Panc1 (cell line): ENCODE measurements at regions not wholly inside any gene's neighbourhood (a gene's known extent, or its start where the extent isn't known, plus 50 kb on each side); places are given as distances from the start of the nearest gene placed in this dataset.

Experiments used
- ATAC-seq: fragments of 200-7000 bp; cut with Tn5 transposase; 2 replicates; pipeline ENCODE4 v1.9.1; 2020; ENCODE audit warnings: mild to moderate bottlenecking, moderate library complexity
- BruUV-seq: library from RNA; stranded (reverse); fragments of 400-500 nt; replicated peaks from 2 replicates; lab custom pipeline; 2021; lab: Mats Ljungman, UMichigan
- CTCF ChIA-PET: fragments of 300-600 bp; sonication (Branson Sonifier 250); formaldehyde crosslinking; loops from one replicate; lab custom pipeline; 2022; ENCODE audit warnings: antibody characterized with exemption; lab: Charles Lee
- POLR2A ChIA-PET: fragments of 300-600 bp; sonication (Branson Sonifier 250); formaldehyde crosslinking; loops from one replicate; lab custom pipeline; 2022; ENCODE audit warnings: antibody characterized with exemption; lab: Charles Lee
- DNase-seq: peaks from one replicate; pipeline ENCODE4 v3.0.0-alpha.2; 2010; ENCODE audit warnings: low read depth, low spot score
- H3K27ac ChIP-seq: 2 replicates; pipeline ENCODE4 v1.5.1; 2011; ENCODE audit warnings: mild to moderate bottlenecking, low read length, inconsistent platforms
- H3K27me3 ChIP-seq: fragments of 200-500 bp; sonication (Bioruptor generic); 2 replicates; pipeline ENCODE4 v1.6.0; 2014; ENCODE audit warnings: low read length, inconsistent platforms; ENCODE audit not compliant: control insufficient read depth, insufficient read depth
- H3K36me3 ChIP-seq: fragments of 200-500 bp; sonication (Bioruptor generic); 2 replicates; pipeline ENCODE4 v1.5.1; 2014; ENCODE audit warnings: inconsistent platforms, mild to moderate bottlenecking, low read length, moderate library complexity; ENCODE audit not compliant: control insufficient read depth, insufficient read depth
- H3K4me1 ChIP-seq: 2 replicates; pipeline ENCODE4 v1.5.1; 2011; ENCODE audit warnings: inconsistent platforms, mild to moderate bottlenecking, low read length, moderate library complexity; ENCODE audit not compliant: control insufficient read depth, insufficient read depth
- H3K4me3 ChIP-seq, 2 experiments: 2 replicates each; pipeline ENCODE4 v1.5.1; 2011 to 2012; ENCODE audit warnings: low read depth in 2 of 2, low read length in 2 of 2, mild to moderate bottlenecking in 2 of 2, inconsistent platforms in 1 of 2, moderate library complexity in 1 of 2
- H3K9me3 ChIP-seq: fragments of 200-500 bp; sonication (Bioruptor generic); 2 replicates; pipeline ENCODE4 v1.5.1; 2014; ENCODE audit warnings: low read depth, mild to moderate bottlenecking, inconsistent platforms, low read length, moderate library complexity; ENCODE audit not compliant: control insufficient read depth, insufficient read depth
- POLR2AphosphoS5 ChIP-seq: IDR thresholded peaks from 2 replicates; pipeline ENCODE4 v1.6.1; 2012; ENCODE audit warnings: mild to moderate bottlenecking, low read depth, low read length, moderate library complexity
- SIN3A ChIP-seq: IDR thresholded peaks from 2 replicates; pipeline ENCODE4 v1.6.1; 2012; ENCODE audit warnings: low read depth, mild to moderate bottlenecking, low read length, moderate library complexity, borderline replicate concordance; ENCODE audit not compliant: insufficient read depth
- TCF7L2 ChIP-seq: IDR thresholded peaks from 2 replicates; pipeline ENCODE4 v1.6.1; 2011; ENCODE audit warnings: mild to moderate bottlenecking, low read depth, low read length, inconsistent platforms
- in situ Hi-C: cut with HindIII; loops from 2 replicates; pipeline ENCODE4 v1.10.0; 2016; ENCODE audit warnings: low sequenced_read_pairs, low pct_unique_long_range_greater_than_20kb
- intact Hi-C: fragments of 100-400 bp; cut with micrococcal nuclease; formaldehyde crosslinking; loops from one replicate; pipeline ENCODE4 v1.10.0; 2022; ENCODE audit not compliant: unreplicated experiment
- TF ChIP-seq, protein P1 (sequence below), 2 experiments: IDR thresholded peaks; 2 replicates each; pipeline ENCODE4 v1.6.1; 2011 to 2012; ENCODE audit warnings: low read depth in 2 of 2, control low read depth in 1 of 2, low read length in 1 of 2, mild to moderate bottlenecking in 1 of 2, moderate library complexity in 1 of 2; ENCODE audit not compliant: insufficient read depth in 1 of 2
- TF ChIP-seq, protein P2 (sequence below): fragments of 450-650 bp; IDR thresholded peaks from 2 replicates; pipeline ENCODE4 v1.5.1; 2017; ENCODE audit warnings: mild to moderate bottlenecking

DNA sequence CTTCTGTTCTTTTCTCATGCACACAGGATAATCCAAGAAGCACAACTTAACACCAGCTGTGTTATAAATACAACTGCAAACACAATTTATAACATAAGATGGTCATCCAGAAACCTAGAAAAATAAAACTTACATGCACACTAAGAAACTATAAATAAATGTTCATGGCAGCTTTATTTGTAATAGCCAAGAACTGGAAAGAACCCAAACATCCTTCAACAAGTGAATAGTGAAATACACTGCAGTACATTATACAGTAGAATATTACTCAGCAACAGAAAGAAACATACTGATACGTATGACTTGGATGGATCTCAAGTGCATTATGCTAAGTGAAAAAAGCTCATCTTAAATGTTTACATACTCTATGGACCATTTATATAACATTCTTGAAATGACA lies 132.7 kb downstream of the SPTSSA start:
- DNase-seq (no peak), ATAC-seq (no peak)
- TF ChIP-seq SIN3A (no peak), POLR2AphosphoS5 (no peak), TCF7L2 (no peak)
- TF ChIP-seq, protein P1, sequence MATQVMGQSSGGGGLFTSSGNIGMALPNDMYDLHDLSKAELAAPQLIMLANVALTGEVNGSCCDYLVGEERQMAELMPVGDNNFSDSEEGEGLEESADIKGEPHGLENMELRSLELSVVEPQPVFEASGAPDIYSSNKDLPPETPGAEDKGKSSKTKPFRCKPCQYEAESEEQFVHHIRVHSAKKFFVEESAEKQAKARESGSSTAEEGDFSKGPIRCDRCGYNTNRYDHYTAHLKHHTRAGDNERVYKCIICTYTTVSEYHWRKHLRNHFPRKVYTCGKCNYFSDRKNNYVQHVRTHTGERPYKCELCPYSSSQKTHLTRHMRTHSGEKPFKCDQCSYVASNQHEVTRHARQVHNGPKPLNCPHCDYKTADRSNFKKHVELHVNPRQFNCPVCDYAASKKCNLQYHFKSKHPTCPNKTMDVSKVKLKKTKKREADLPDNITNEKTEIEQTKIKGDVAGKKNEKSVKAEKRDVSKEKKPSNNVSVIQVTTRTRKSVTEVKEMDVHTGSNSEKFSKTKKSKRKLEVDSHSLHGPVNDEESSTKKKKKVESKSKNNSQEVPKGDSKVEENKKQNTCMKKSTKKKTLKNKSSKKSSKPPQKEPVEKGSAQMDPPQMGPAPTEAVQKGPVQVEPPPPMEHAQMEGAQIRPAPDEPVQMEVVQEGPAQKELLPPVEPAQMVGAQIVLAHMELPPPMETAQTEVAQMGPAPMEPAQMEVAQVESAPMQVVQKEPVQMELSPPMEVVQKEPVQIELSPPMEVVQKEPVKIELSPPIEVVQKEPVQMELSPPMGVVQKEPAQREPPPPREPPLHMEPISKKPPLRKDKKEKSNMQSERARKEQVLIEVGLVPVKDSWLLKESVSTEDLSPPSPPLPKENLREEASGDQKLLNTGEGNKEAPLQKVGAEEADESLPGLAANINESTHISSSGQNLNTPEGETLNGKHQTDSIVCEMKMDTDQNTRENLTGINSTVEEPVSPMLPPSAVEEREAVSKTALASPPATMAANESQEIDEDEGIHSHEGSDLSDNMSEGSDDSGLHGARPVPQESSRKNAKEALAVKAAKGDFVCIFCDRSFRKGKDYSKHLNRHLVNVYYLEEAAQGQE (IDR thresholded peaks at IDR 0.05; ENCODE audit: insufficient read depth in 1 of 2, low read depth in 2 of 2, low read length in 1 of 2), result no peak
- TF ChIP-seq, protein P2, sequence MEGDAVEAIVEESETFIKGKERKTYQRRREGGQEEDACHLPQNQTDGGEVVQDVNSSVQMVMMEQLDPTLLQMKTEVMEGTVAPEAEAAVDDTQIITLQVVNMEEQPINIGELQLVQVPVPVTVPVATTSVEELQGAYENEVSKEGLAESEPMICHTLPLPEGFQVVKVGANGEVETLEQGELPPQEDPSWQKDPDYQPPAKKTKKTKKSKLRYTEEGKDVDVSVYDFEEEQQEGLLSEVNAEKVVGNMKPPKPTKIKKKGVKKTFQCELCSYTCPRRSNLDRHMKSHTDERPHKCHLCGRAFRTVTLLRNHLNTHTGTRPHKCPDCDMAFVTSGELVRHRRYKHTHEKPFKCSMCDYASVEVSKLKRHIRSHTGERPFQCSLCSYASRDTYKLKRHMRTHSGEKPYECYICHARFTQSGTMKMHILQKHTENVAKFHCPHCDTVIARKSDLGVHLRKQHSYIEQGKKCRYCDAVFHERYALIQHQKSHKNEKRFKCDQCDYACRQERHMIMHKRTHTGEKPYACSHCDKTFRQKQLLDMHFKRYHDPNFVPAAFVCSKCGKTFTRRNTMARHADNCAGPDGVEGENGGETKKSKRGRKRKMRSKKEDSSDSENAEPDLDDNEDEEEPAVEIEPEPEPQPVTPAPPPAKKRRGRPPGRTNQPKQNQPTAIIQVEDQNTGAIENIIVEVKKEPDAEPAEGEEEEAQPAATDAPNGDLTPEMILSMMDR, result no peak
- Histone ChIP-seq H3K9me3 (no peaks in the 10 kb centered on the region), H3K27ac (no peak overlapping the region), H3K27me3 (no peaks in the 10 kb centered on the region), H3K4me3 (no peak overlapping the region), H3K4me1 (no peaks in the 10 kb centered on the region; the same call in 1 of the 2 replicates), H3K36me3 (no peaks in the 10 kb centered on the region)
- intact Hi-C loops (no loop called here), in situ Hi-C loops (no loop called here)
- CTCF ChIA-PET, result interaction anchor here (0.6 to 1.6 kb wide), 2 partner anchors 84 to 169 kb away, joined by 3 to 5 read pairs; no protein-coding TSS in a partner anchor
- no TSS peak for BruUV-seq
- POLR2A ChIA-PET, result interaction anchor here (0.6 kb wide), 2 partner anchors 12 to 89 kb away, joined by 4 to 7 read pairs; no protein-coding TSS in a partner anchor

DNA sequence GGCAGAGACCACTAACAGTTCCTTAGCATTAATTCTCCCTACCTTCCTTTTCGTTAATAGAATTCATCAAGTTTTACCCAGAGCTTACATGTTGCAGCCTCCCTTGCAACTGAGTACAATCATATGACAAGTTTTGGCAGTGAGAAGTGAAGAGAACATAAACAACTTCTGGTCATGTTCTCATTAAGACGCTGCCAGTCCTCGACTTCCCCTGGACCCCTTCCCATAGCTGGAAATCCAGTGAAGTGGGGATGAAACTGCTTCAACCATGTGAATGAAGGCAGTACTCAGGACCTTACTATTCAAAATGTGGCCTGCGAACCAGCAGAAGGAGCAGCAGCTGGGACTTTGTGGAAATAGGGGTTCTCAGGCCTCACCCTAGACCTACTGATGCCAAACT lies 133.9 kb downstream of the SPTSSA start:
- intact Hi-C loops, result no loop called here
- no TSS peak for BruUV-seq
- Histone ChIP-seq H3K9me3 (no peaks in the 10 kb centered on the region), H3K27me3 (no peaks in the 10 kb centered on the region), H3K36me3 (no peaks in the 10 kb centered on the region), H3K4me3 (no peak overlapping the region), H3K4me1 (no peaks in the 10 kb centered on the region; the same call in 1 of the 2 replicates), H3K27ac (no peak overlapping the region)
- ATAC-seq (no peak), DNase-seq (no peak)
- POLR2A ChIA-PET, result interaction anchor here (0.6 kb wide), 1 partner anchor 208 kb away, joined by 4 read pairs; no protein-coding TSS in a partner anchor
- CTCF ChIA-PET, result interaction anchor here (0.5 to 1.6 kb wide), 3 partner anchors 20 to 171 kb away, joined by 3 to 5 read pairs (median 4); no protein-coding TSS in a partner anchor
- TF ChIP-seq, protein P1 (IDR thresholded peaks at IDR 0.05; ENCODE audit: insufficient read depth in 1 of 2, low read depth in 2 of 2, low read length in 1 of 2), result no peak
- TF ChIP-seq, protein P2, result no peak
- TF ChIP-seq POLR2AphosphoS5, result no peak
- no peak for TF ChIP-seq TCF7L2
- in situ Hi-C loops, result no loop called here
